ENCODE measurements at regions not wholly inside any gene's neighbourhood (a gene's known extent, or its start where the extent isn't known, plus 50 kb on each side); places are given as distances from the start of the nearest gene placed in this dataset.

- no peak for TF ChIP-seq CTCF (IDR thresholded peaks at IDR 0.05)
- no peak for ATAC-seq (ENCODE audit: low FRiP score)
- DNase-seq (ENCODE audit: low spot score), result no peak
These were observed 762.4 kb downstream of the SLC6A15 start for GRCh38 chr12:84150201-84150600.

GRCh38 chr12:84148335-84148734 is 764.3 kb downstream of the SLC6A15 start:
- ATAC-seq (ENCODE audit: low FRiP score) (no peak), DNase-seq (ENCODE audit: low spot score) (no peak)
- TF ChIP-seq CTCF (IDR thresholded peaks at IDR 0.05), result no peak

- TF ChIP-seq CTCF (IDR thresholded peaks at IDR 0.05), result no peak
- DNase-seq (ENCODE audit: low spot score), result no peak
These were observed 775.7 kb downstream of the SLC6A15 start for GRCh38 chr12:84136862-84137367.

GRCh38 chr12:84135586-84136279 is 776.9 kb downstream of the SLC6A15 start:
- ATAC-seq (ENCODE audit: low FRiP score) (no peak), DNase-seq (ENCODE audit: low spot score) (no peak)
- no peak for TF ChIP-seq CTCF (IDR thresholded peaks at IDR 0.05)

More at GRCh38 chr12:84136862-84137367, 775.7 kb downstream of the SLC6A15 start:
- no peak for ATAC-seq (ENCODE audit: low FRiP score)

- no peak for DNase-seq (ENCODE audit: low spot score)
- no peak for ATAC-seq (ENCODE audit: low FRiP score)
- no peak for TF ChIP-seq CTCF (IDR thresholded peaks at IDR 0.05)
These were observed 777.7 kb downstream of the SLC6A15 start for GRCh38 chr12:84134797-84135366.

- TF ChIP-seq CTCF (IDR thresholded peaks at IDR 0.05), result no peak
- DNase-seq (ENCODE audit: low spot score) (no peak), ATAC-seq (ENCODE audit: low FRiP score) (no peak)
These were observed 781.5 kb downstream of the SLC6A15 start for GRCh38 chr12:84131076-84131475.
